Activated CD8-positive, alpha-beta T cell treated with anti-CD3 and anti-CD28 coated beads, Interleukin-2, amount 10 ng/mL, durations not matched to agents 7 days and 5 days (primary cell): ENCODE measurements at regions not wholly inside any gene's neighbourhood (a gene's known extent, or its start where the extent isn't known, plus 50 kb on each side); places are given as distances from the start of the nearest gene placed in this dataset.

ENCODE experiments used
- ATAC-seq: fragments of 150-1000 bp; cut with Tn5 transposase; one replicate; pipeline ENCODE4 v1.10.0; 2021; ENCODE audit warnings: moderate library complexity
- CTCF ChIA-PET: fragments of 350-600 bp; sonication (Branson Sonifier 250); formaldehyde crosslinking; loops from one replicate; lab custom pipeline; 2021; ENCODE audit warnings: antibody characterized with exemption; lab: Charles Lee
- POLR2A ChIA-PET: fragments of 350-600 bp; sonication (Branson Sonifier 250); formaldehyde crosslinking; loops from one replicate; lab custom pipeline; 2021; ENCODE audit warnings: antibody characterized with exemption; lab: Charles Lee
- DNase-seq: peaks from one replicate; pipeline ENCODE4 v3.0.0-alpha.2; 2020
- H3K27ac Mint-ChIP-seq: one replicate; pipeline ENCODE4 v1.8.0; 2021; ENCODE audit warnings: mild to moderate bottlenecking, mixed read lengths
- H3K27me3 Mint-ChIP-seq: one replicate; pipeline ENCODE4 v1.8.0; 2021; ENCODE audit warnings: low read depth, mixed read lengths
- H3K36me3 Mint-ChIP-seq: one replicate; pipeline ENCODE4 v1.8.0; 2021; ENCODE audit warnings: low read depth, mixed read lengths
- H3K4me1 Mint-ChIP-seq: one replicate; pipeline ENCODE4 v1.8.0; 2021; ENCODE audit warnings: low read depth, mixed read lengths
- H3K4me3 Mint-ChIP-seq: one replicate; pipeline ENCODE4 v1.8.0; 2021; ENCODE audit warnings: mild to moderate bottlenecking, mixed read lengths
- H3K9me3 Mint-ChIP-seq: one replicate; pipeline ENCODE4 v1.8.0; 2022; ENCODE audit warnings: mixed read lengths; ENCODE audit not compliant: insufficient read depth

- Mint-ChIP-seq H3K9me3 (no peaks in the 10 kb centered on the region), H3K27me3 (no peaks in the 10 kb centered on the region), H3K4me3 (no peak overlapping the region), H3K27ac (no peak overlapping the region), H3K4me1 (no peaks in the 10 kb centered on the region), H3K36me3 (no peaks in the 10 kb centered on the region)
- DNase-seq = no peak
- ChIA-PET POLR2A (no interaction called here), CTCF (no interaction called here)
- no peak for ATAC-seq
Measured at GRCh38 chr4:160772668-160773067, 1391.1 kb downstream of the FSTL5 start.

DNA sequence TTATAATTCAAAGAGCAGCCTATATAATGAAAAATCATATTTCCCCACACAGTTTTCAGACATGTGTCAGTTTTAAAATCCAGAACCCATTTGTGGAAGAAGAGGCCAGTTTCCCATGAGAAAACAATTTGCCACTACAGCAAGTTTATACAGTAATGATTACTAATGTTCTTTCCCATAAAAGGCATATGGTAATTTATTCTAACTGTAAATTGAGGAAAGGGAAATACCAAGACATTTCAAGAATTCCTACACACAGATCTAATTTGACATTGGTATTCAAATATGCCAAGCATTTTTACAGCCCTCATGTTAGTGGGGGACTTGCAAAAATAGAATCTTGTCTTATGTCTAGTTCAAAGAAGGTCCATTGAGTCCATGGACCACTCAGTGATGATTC is 1368.6 kb downstream of the FSTL5 start:
- no peak overlapping the region for H3K4me3 Mint-ChIP-seq
- no peak overlapping the region for H3K27ac Mint-ChIP-seq
- ATAC-seq (no peak), DNase-seq (no peak)
- peaks cover 15% of the 10 kb centered on the region for H3K9me3 Mint-ChIP-seq
- POLR2A ChIA-PET = no interaction called here
- H3K36me3 Mint-ChIP-seq = no peaks in the 10 kb centered on the region
- CTCF ChIA-PET = no interaction called here
- H3K4me1 Mint-ChIP-seq = no peaks in the 10 kb centered on the region
- H3K27me3 Mint-ChIP-seq = no peaks in the 10 kb centered on the region

DNA sequence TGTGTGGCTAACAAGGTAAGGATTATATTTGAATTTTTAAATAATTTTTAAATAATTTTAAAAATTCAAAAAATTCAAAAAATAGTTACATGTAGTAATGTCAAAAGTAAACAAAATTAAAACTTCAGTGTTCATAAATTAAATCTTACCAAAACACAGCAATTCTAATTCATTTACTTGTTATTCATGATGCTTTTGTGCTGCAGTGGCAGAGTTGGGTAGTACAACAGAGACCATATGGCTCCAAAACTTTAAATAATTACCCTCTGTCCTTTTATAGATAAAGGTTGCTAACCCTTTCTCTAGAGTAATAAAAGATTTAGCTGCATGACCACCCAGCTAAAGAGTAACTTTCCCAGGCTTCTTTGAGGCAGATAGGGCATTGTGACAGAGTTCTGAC is 1355.6 kb downstream of the FSTL5 start:
- ATAC-seq (no peak), DNase-seq (no peak)
- no peak overlapping the region for H3K4me3 Mint-ChIP-seq
- no peak overlapping the region for H3K27ac Mint-ChIP-seq
- H3K27me3 Mint-ChIP-seq = no peaks in the 10 kb centered on the region
- H3K9me3 Mint-ChIP-seq = no peaks in the 10 kb centered on the region
- H3K36me3 Mint-ChIP-seq = no peaks in the 10 kb centered on the region
- no peaks in the 10 kb centered on the region for H3K4me1 Mint-ChIP-seq
- ChIA-PET CTCF (no interaction called here), POLR2A (no interaction called here)

GRCh38 chr4:160809576-160809975 is 1354.2 kb downstream of the FSTL5 start:
- H3K27ac Mint-ChIP-seq = no peak overlapping the region
- no peak for DNase-seq
- no peaks in the 10 kb centered on the region for H3K27me3 Mint-ChIP-seq
- H3K4me3 Mint-ChIP-seq = no peak overlapping the region
- POLR2A ChIA-PET = no interaction called here
- H3K36me3 Mint-ChIP-seq = no peaks in the 10 kb centered on the region
- H3K4me1 Mint-ChIP-seq = no peaks in the 10 kb centered on the region
- CTCF ChIA-PET = no interaction called here
- ATAC-seq = no peak
- H3K9me3 Mint-ChIP-seq = no peaks in the 10 kb centered on the region

GRCh38 chr4:160810424-160810823 is 1353.4 kb downstream of the FSTL5 start:
- Mint-ChIP-seq H3K4me1 (no peaks in the 10 kb centered on the region), H3K4me3 (no peak overlapping the region), H3K27me3 (no peaks in the 10 kb centered on the region), H3K9me3 (no peaks in the 10 kb centered on the region), H3K36me3 (no peaks in the 10 kb centered on the region), H3K27ac (no peak overlapping the region)
- ChIA-PET POLR2A (no interaction called here), CTCF (no interaction called here)
- ATAC-seq = no peak
- no peak for DNase-seq

DNA sequence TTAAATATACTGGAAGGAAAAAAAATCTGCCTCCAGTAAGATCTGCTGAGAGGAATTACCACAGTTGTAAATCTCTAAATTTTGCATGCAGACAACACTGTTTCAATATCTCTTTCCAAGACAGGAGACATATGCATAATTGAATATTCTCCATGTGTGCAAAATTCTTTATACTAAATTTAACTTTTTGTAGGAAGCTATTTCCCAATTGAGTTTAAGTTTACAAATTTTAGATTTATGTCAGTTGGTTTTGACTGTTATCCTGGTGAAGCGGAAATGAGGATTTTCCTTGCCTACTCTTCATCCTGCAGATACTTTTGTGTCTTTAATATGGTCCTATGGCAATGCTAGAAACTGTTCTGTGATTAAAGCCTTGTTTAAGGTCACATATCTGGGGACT is 1352.9 kb downstream of the FSTL5 start:
- CTCF ChIA-PET = no interaction called here
- ATAC-seq (no peak), DNase-seq (no peak)
- H3K27me3 Mint-ChIP-seq = no peaks in the 10 kb centered on the region
- H3K4me3 Mint-ChIP-seq = no peak overlapping the region
- H3K4me1 Mint-ChIP-seq = no peaks in the 10 kb centered on the region
- H3K9me3 Mint-ChIP-seq = no peaks in the 10 kb centered on the region
- H3K27ac Mint-ChIP-seq = no peak overlapping the region
- POLR2A ChIA-PET = no interaction called here
- H3K36me3 Mint-ChIP-seq = no peaks in the 10 kb centered on the region

- Mint-ChIP-seq H3K27me3 (no peaks in the 10 kb centered on the region), H3K9me3 (no peaks in the 10 kb centered on the region), H3K27ac (no peak overlapping the region), H3K4me3 (no peak overlapping the region), H3K36me3 (no peaks in the 10 kb centered on the region), H3K4me1 (no peaks in the 10 kb centered on the region)
- DNase-seq (no peak), ATAC-seq (no peak)
- POLR2A ChIA-PET = no interaction called here
- CTCF ChIA-PET = no interaction called here
Measured at GRCh38 chr4:160811956-160812355, 1351.8 kb downstream of the FSTL5 start.

DNA sequence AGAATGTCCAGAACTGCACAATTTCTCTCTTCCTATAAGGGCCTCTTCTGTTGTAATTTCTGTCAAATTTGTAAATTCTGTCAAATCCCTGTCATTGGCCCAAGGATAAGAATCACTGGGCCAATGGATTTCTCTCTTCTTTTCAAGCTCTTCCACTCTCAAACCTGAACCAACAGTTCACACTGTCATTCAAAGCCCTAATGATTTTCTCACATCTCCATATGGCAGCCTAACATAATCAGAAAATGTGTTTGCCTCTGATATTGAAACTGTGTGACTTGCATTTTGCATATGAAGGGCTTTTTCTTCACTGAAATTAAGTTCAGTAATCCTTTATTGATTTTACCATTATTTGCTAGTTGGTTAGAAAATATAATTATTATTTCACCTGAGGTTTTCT is 1349.1 kb downstream of the FSTL5 start:
- DNase-seq (no peak), ATAC-seq (no peak)
- H3K9me3 Mint-ChIP-seq = no peaks in the 10 kb centered on the region
- POLR2A ChIA-PET = no interaction called here
- CTCF ChIA-PET = no interaction called here
- H3K4me1 Mint-ChIP-seq = no peaks in the 10 kb centered on the region
- no peak overlapping the region for H3K27ac Mint-ChIP-seq
- H3K4me3 Mint-ChIP-seq = no peak overlapping the region
- no peaks in the 10 kb centered on the region for H3K36me3 Mint-ChIP-seq
- H3K27me3 Mint-ChIP-seq = no peaks in the 10 kb centered on the region

DNA sequence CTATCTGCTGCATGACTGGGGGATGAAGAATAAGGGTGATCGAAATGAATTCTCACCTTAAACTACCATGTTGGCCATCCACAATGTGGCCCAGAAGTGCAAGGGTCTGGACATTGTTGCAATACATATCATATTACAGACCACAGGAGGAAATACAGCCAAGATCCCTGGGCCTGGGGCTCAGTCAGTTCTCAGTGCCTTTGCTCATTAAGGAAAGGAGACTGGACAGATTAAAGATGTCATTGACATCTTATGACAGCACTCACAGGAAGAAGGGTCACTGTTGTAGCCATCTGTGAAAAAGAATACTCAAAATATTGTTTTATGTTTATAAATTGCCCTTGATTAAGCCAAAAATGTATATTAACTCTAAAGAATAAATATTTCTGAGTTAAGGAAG is 1345.2 kb downstream of the FSTL5 start:
- no peaks in the 10 kb centered on the region for H3K4me1 Mint-ChIP-seq
- H3K27me3 Mint-ChIP-seq = no peaks in the 10 kb centered on the region
- H3K9me3 Mint-ChIP-seq = no peaks in the 10 kb centered on the region
- no peaks in the 10 kb centered on the region for H3K36me3 Mint-ChIP-seq
- ATAC-seq (no peak), DNase-seq (no peak)
- POLR2A ChIA-PET = no interaction called here
- H3K27ac Mint-ChIP-seq = no peak overlapping the region
- CTCF ChIA-PET = no interaction called here
- H3K4me3 Mint-ChIP-seq = no peak overlapping the region

- no peak for ATAC-seq
- H3K9me3 Mint-ChIP-seq = no peaks in the 10 kb centered on the region
- no peak overlapping the region for H3K27ac Mint-ChIP-seq
- H3K4me3 Mint-ChIP-seq = no peak overlapping the region
- no peaks in the 10 kb centered on the region for H3K36me3 Mint-ChIP-seq
- no peak for DNase-seq
- ChIA-PET POLR2A (no interaction called here), CTCF (no interaction called here)
- H3K27me3 Mint-ChIP-seq = no peaks in the 10 kb centered on the region
- H3K4me1 Mint-ChIP-seq = no peaks in the 10 kb centered on the region
Measured at GRCh38 chr4:160819791-160820190, 1344.0 kb downstream of the FSTL5 start.

DNA sequence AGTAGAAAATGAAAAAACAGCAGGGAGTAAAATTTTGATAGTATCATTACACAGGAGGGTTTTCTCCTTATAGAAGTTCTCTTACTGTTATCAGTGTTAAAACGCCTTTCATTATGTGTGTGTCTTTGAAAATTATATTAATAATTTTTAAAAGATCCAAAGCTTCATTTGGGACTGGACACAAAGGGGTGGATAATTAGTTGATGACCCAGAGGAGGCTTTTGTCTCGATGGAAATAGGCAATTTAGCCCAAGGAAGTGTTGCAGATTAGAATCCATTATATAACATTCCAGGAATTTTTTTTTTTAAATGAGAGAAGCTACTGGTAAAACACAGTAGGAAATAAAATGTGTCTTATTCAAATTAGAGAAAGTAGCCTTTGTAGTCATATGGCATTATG is 1339.3 kb downstream of the FSTL5 start:
- ATAC-seq = no peak
- no peaks in the 10 kb centered on the region for H3K27me3 Mint-ChIP-seq
- CTCF ChIA-PET = no interaction called here

GRCh38 chr4:160825644-160826338 is 1338.0 kb downstream of the FSTL5 start:
- no peak overlapping the region for H3K27ac Mint-ChIP-seq
- CTCF ChIA-PET = no interaction called here
- H3K36me3 Mint-ChIP-seq = no peaks in the 10 kb centered on the region
- H3K9me3 Mint-ChIP-seq = peaks cover 3% of the 10 kb centered on the region
- DNase-seq = no peak
- ATAC-seq = no peak
- POLR2A ChIA-PET = no interaction called here
- no peaks in the 10 kb centered on the region for H3K27me3 Mint-ChIP-seq
- no peak overlapping the region for H3K4me3 Mint-ChIP-seq
- H3K4me1 Mint-ChIP-seq = no peaks in the 10 kb centered on the region

More for the DNA sequence above, 1339.3 kb downstream of the FSTL5 start:
- Mint-ChIP-seq H3K9me3 (peaks cover 3% of the 10 kb centered on the region), H3K36me3 (no peaks in the 10 kb centered on the region), H3K4me3 (no peak overlapping the region), H3K4me1 (no peaks in the 10 kb centered on the region), H3K27ac (no peak overlapping the region)
- no peak for DNase-seq
- POLR2A ChIA-PET = no interaction called here

DNA sequence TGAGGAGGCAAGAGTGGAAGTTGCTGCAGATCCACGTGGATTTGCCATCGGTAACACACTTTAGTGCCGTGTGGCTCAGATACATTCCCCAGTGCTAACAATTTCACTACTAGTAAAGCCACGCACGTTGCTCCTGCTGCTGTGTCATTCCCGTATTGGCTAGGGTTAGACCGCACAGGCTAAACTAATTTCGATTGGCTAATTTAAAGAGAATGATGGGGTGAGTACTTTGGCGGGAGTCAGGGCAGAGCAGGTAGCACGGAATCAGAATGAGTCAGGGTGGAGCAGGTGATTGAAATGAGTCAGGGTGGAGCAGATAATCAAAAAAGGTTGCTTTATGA is 1337.5 kb downstream of the FSTL5 start:
- Mint-ChIP-seq H3K27me3 (no peaks in the 10 kb centered on the region), H3K9me3 (peaks cover 3% of the 10 kb centered on the region), H3K4me3 (no peak overlapping the region), H3K36me3 (no peaks in the 10 kb centered on the region), H3K4me1 (no peaks in the 10 kb centered on the region), H3K27ac (no peak overlapping the region)
- ATAC-seq (no peak), DNase-seq (no peak)
- POLR2A ChIA-PET = no interaction called here
- CTCF ChIA-PET = no interaction called here
